ENCODE measurements at regions not wholly inside any gene's neighbourhood (a gene's known extent, or its start where the extent isn't known, plus 50 kb on each side); places are given as distances from the start of the nearest gene placed in this dataset.
"Not testable (repeated sequence)": the region's sequence is repeated elsewhere in the genome, so short reads cannot be mapped to it uniquely, and the experiment has no call there.

DNA sequence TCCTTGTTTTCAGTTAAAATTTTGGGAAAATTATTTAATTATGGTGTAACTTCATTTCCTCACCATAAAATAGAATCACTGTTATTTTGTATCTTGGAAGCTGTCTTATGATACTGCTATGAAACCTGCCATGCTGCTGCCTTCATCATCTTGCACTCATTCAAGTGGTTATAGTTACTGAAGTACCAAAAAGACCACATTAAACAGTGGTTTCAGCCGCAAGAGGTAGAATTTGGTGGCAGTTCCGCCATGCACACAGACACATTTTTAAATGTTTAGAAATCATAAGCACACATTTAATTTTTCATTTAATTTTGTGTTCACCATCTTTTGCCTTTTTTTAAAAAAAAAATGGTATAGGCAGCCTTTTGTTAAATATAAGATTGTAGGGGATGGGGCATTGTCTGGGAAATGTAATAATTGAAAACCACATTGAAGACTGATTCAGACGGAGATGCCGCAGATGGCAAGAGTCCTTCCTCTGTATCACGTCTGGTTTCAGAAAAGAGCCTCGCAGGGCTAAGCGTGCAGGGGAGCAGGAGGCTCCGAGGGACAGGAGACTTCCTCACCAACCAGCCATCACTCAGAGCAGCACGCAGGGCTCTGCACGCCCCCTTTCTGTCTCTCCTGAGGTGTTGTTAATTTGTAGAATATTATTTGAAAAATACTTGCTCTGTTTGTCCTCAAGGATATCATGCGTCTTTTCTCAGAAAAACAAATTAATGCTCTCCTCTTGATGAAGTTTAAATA, 115.2 kb upstream of the PELI2 start:
- DNase-seq, result no peak

- DNase-seq, result no peak
Observed at GRCh38 chr14:56004323-56004722, 113.9 kb upstream of the PELI2 start.

DNA sequence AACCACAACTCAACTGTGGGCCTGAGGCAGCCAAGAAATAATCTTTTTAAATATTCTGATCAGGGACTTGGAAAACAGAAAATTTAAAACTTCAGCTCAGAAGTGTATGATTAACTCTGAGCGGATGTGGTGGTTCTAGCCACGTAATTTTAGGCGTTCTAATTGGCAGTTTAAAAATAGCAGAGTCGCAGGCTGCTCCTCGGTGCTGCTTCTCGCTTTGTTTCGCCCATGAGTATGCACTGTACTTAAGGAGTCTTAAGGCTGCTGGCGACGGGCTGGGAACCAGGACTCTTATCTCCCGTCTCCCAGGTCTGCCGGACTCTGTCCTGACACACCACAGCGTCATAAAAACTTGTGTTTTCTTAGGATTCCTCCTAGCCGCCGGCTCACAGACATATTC, 113.4 kb upstream of the PELI2 start:
- DNase-seq, result peak; percentile 14

DNA sequence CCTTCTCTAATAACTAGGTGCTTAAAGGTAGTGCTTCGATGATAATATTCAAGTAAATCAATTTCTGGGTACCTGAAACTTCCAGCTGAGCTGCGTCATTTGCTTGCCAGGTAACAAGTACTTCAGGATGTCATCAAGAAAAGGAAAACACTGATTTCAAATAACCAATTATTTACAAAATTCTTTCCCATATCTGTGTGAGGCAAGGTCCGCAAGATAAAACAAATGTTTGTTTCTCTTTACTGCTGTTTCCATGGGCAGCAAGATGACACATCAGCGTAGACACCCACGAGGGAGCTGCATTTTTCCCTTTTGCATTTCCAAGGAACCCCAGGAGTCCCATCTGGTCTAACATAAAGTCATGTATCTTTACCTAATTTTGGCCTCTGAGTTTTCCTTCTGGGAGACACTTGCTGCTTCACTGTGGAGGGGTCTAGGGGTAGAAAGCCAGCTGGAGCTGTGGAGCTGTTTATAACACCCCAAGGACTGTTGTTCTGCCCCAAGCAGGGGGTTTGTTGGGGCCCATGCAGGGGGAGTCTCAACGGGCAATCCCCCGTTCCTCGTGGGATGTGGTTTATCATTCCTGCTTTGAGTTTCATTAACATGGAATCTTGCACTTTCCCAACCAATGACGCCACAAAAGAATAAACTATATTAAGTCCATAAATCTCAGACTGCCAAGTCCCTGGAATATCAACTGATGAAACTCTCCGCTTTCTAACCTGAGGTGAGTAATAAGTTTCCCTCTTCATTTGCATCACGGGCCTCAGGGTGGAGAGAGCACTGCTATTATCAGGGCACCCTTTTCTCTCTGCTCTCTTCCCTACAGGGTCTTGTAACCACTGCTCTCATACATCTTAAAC, 112.8 kb upstream of the PELI2 start:
- no peak for DNase-seq

DNA sequence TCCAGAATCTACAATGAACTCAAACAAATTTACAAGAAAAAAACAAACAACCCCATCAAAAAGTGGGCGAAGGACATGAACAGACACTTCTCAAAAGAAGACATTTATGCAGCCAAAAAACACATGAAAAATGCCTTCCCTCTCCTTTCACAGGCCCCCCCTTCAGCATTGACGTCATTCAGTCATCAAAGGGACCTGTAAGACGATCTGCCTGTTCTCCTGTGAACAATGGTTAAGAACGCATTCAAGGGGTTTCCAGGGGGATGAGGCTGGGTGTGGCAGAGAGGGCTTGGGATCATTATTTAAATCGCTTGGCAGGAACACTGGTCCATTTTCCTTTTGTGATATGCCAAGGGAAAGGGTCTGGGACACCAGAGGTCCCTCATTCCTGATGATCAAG, 110.7 kb upstream of the PELI2 start:
- DNase-seq, result not testable (repeated sequence)

GRCh38 chr14:56008150-56008549, 110.1 kb upstream of the PELI2 start:
- DNase-seq, result peak; percentile 20

GRCh38 chr14:56008661-56009060, 109.5 kb upstream of the PELI2 start:
- not testable (repeated sequence) for DNase-seq

DNA sequence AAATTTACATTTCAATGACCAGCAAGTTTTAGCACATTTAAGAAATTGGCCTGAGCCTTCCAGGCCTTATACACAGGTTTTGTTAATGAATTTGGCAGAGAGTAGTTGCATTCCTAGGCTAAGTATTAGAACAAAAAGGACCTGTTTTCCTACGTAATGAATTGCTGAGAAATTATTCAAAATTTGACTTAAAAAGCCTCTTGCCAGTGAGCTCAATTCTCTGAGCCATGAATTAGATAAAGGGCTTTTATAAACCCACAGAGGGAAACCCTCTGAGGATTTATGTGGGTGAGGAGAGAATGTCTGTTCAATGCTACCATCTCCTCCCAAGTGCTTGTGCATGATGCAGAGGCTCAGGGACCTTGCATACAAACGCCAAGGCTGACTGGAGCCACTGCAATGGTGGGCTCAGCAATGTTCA, 94.5 kb upstream of the PELI2 start:
- DNase-seq, result no peak

DNA sequence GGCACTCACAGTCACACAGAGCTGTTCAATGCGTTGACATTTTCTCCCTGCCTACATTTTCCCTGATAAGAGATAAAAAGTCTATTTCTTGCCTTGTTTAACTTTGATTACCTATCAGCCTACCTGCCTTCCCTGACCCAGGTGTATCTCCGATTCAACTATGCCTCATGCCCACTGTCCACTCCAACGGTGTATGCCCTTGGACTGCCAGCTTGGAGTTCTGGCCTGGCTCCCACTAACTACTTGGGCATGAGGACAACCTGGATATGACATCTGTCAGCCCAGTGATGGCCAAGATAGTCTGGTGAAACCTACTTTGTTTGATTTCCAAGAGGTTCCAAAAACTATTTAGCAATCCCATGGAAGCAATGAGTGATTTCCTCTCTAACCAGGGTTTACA, 93.0 kb upstream of the PELI2 start:
- no peak for DNase-seq

DNA sequence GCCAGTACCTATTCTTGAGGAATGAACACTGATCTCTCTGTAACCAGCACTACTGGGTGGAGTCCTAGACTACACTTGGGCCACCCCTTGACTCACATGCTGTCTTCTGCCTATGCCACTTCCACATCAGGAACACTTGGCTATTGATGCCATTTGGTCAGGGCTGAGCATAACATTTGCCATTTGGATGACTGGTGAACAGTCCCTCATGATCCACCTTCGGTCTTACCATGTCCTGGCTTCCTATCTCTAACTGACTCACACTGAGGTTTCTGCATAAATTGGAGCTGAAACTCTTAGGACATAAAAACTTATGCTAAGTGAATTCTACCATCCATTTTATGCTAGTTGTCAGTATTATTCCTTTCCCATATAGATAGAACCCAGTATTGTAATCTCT, 91.7 kb upstream of the PELI2 start:
- DNase-seq, result no peak

DNA sequence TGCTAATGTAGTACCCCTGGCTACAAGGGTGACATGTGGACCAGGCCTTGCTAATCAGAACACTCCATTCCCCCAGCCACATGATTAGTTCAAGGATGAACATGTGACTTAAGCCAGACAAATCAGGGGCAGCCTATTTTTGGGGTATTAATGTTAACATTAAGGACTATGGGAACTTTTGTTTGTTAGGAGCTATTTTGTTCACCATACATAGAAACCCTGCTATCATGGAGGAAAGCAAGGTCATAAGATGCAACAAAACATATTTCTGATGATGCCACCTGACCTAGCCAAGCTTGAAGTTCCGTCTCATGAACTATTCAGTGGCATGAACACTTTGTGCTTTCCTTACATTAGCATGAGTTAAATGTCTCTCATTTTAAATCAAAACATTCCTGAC, 90.8 kb upstream of the PELI2 start:
- DNase-seq, result no peak

DNA sequence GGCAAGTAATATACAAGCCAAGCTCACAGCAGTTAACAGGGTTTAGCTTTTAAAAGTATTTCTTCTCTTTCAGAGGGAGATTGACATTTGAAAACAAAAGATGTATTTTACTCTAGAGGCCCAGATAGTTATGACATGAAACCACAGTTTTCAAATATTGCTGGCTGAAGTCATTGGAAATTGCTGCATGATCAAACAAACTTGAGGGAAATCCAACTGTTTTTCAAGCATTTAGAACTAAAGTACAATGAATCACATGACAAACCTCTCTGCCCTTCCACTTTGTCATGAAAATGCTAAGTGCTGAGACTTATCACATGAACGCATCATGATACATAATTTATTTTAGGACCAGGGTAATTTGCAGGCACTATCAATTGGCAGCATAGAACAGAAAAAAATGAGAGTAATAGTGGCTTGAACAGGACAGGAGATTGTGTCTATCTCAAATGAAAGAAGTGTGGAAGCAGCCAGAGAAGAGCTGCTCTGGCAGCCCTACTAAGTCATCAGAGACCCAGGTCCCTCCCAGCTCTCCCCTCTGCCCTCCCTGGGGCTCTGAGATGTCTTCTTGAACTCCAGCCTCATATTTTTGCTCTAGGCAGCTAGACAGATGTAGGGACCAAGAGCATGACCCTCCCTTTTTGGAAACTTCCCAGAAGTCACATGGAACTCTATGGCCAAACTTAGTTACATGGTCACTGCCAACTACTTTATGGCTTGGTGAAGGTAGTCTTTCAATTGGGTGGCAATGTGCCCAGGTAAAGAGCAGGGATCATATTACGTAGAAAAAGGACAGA, 90.1 kb upstream of the PELI2 start:
- no peak for DNase-seq

DNA sequence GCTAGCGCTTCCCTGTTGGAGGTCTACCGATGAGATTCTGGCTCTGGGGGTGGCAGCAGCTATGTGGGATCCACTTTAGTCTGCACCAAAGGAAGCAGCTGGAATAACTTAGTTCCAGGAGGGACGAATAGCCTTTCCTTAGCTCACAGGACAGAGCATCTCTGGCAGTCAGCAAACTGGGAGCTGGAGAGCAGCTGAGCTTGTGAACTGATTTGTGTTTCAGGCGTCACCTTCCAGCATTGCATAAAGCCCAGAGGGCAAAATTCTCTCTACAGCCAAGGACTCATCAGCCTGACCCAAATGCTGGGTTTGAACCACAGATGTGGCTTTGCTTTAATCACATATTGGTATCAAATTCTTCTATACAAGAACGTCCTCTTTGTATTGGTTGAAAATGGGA, 81.9 kb upstream of the PELI2 start:
- DNase-seq, result no peak

DNA sequence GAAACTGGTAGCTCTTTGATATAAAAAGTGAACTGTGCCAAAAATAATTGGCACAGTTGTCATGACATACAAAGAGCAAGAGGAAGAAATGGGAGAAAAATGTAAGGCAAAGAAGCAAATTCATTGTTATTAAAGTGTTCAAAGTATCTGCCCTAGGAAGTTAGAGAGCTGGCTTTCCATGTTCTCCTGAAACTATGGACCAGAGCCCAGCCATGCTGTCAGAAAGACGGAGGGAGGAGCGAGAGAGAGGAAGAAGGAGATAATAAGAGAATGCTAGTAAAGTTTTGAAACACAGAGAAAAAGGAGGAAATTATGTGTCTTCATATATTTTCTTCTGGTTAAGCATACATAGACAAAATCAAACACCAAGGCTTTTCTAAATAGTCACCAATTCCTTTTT, 78.1 kb upstream of the PELI2 start:
- no peak for DNase-seq

DNA sequence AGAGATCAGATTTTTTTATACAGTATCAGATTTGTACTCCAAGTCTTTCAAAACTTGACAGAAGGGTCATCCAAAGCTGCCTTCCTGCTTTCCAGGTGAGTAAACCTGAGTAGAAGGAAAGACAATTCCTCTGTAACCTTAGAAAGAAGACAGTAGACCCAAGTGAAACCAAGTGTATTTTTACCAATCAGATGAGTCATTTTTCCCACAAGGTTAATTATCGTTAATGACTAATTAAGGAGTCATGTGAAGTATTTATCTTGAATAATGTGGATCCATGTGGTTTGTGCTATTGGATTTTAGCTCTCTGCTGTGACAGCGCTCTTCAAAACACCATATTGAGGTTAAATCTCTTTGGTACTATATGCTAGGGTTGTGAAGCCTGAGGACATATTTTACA, 74.0 kb upstream of the PELI2 start:
- no peak for DNase-seq

DNA sequence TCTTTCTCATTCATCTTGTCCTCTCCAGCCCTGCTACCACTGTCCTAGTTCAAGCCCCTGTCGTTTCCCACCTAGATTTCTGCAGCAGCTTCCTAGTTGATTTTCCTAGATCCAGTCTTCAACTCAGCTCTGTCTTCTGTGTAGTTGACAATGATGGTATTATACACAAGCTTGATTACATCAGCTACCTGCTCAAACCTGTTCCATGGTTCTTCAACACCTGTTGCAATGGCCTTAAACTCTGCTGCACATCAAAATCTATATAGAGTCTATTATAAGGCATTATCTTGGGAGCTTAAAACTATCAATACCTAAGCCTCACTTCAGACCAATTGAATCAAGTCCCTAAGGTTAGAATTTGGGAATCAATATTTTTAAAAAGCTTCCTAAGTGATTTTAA, 71.7 kb upstream of the PELI2 start:
- DNase-seq, result no peak

GRCh38 chr14:56046996-56047395, 71.2 kb upstream of the PELI2 start:
- DNase-seq, result no peak

GRCh38 chr14:56049536-56049935, 68.7 kb upstream of the PELI2 start:
- DNase-seq, result no peak

DNA sequence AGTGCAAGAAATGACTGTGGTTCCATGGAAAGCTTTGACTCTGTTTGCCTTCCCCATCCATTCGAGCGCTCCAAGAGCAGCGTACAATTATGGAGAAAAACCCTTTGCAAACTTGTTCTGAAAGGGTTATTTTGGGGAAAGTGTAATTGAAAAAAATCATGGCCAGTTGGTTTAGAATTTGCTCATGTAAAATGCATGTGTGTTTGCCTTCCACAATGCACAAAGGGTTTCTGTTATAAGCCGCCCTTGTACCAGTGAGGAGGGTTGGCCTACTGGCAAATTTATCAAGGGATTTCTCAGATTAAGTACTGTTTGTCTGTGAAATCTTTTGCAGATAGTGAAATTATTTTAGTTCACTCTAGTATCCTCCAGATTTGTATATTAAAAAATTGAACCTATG, 62.7 kb upstream of the PELI2 start:
- no peak for DNase-seq

GRCh38 chr14:56056031-56056430, 62.2 kb upstream of the PELI2 start:
- no peak for DNase-seq

DNA sequence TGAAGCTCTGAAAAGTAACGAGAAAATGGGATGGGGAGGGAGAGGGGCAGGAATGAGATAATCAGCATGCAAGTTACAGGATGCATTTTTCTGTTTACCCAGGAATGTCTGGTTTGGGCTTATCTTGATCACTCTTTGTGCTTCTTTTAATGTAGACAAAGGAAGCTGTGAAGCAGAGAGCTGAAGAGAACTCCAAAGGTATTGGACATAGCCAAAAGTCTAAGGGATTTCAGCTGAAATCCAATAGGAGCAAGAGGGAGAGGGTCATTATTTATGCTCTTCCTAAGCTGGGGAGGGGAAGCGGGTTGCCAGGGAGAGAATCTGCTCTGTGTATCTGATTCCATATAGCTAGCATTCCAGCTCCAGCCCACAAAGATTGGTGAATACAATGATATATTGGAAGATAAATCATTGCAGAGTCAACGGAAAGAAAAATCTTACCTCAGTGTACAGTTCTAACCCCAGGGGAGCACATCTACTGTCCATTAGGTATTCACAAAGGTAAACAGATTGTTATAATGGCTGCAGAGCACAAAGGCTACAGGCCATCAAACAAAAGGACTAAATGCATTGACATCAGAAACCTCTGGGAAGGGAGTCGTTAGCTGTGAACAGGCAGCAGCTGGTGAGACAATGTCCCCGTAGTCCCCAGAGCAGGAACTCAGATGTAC, 61.0 kb upstream of the PELI2 start:
- DNase-seq, result no peak

DNA sequence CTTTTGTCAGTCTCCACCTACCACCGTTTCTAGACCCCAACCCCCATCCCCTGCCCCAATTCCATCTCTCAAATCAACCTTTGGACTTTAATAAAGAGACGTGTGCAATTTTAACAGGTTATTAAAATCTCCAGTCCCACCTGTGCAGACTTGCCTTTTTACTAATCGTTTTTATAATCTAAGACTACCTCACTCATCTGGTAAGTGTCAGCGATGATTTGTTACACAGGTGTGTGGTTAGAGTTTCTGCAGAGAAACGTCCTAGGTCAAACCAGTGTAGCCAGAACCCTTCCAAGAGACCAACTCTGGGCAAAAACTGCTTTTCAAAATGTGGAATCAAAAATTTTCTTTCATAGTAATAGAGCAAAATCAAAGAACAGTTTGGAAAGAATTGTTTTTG, 60.4 kb upstream of the PELI2 start:
- no peak for DNase-seq

DNA sequence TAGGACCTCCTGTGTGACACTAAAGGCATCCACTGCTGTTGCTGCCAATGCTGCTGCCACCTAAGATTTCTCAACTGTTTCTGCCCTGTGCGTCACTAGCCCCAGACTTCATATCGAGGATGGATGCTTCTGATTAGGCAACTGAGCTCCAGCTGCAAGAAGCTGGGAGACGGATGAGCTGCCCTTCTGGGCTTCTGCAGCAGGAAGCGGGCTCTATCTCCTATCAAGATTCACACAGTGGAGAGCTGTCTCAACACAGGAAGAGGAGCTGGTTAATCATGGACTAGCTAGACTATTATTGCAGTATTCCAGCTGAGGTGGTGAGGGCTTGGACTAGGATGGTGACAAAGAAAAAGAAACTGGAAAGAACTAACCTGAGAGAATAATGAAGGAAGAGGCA, 59.2 kb upstream of the PELI2 start:
- DNase-seq, result peak; percentile 6
